Middle frontal gyrus (tissue), 1 donor: ENCODE measurements at regions not wholly inside any gene's neighbourhood (a gene's known extent, or its start where the extent isn't known, plus 50 kb on each side); places are given as distances from the start of the nearest gene placed in this dataset.
A peak's percentile ranks its signal among the peaks of the same experiment; 100 is the strongest.

ENCODE experiments used
- DNase-seq: peaks from one replicate; pipeline ENCODE4 v3.0.0-alpha.2; 2015; ENCODE audit warnings: low spot score; ENCODE audit errors: extremely low spot score

- DNase-seq: no peak
Observed at GRCh38 chr1:55597910-55598309, 382.7 kb upstream of the USP24 start.

- DNase-seq: no peak
Observed at GRCh38 chr1:55594701-55595100, 379.5 kb upstream of the USP24 start.

GRCh38 chr1:55593298-55593697 is 378.1 kb upstream of the USP24 start:
- no peak for DNase-seq

DNA sequence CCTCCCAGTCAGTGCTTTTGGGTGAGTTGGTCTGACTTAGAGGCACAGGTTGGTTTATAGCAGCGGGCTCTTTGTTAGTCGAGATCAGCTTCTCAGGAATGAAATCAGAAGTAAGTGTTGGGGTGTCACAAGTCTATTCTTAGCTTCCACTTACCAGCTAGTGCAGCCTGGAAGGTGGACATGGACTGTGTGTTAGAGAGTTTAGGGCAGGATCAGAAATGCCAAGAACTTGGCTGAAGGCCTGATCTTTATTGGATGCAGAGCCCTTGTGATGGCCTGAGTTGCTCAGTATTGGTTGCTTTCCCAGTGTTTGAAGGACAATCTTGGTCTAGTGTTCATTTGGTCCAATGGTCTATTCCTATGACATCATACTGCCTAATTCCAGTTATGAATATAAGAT is 377.0 kb upstream of the USP24 start:
- DNase-seq: no peak

- no peak for DNase-seq
Observed at GRCh38 chr1:55589671-55590297, 374.6 kb upstream of the USP24 start.

DNA sequence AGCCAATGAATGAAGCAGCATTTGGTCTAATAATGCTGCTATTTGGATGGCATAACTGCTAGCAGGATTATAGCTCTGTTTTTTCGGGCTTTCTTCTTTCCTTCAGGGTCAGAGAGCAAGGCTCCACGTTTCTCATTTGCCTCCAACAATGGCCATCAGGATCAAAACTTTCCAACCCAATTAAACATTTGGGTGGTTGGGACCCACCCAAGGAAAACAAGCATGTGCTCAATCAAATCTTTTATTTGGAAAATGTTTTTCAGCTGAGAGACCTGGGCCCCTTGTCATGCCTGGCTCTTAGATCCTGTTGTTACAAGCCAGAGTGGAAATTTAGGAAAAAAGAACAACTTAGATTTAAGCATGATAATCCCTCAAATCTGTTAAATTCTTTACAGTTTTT is 373.1 kb upstream of the USP24 start:
- no peak for DNase-seq

DNA sequence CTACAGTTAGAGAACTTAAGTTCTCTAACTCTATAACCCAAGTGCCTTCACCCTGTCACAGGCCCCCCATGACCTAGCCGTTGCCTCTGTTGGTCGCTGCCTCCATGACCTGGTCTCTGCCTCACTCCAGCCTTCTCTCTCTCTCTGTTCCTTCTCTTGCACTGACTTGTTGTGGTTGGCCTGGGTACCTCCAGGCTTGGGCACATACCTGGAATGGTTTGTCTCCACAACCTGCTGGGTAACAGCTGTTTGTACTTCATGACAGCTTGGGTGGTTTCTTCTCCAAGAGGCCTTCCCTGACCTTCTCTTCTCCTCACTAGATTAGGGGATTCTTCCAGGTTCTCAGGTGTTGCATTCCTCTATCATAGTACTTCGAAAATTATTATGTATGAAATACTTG is 371.6 kb upstream of the USP24 start:
- DNase-seq: no peak

- no peak for DNase-seq
Observed at GRCh38 chr1:55585402-55585792, 370.2 kb upstream of the USP24 start.

- peak; percentile 5 for DNase-seq
Observed at GRCh38 chr1:55584526-55585401, 369.6 kb upstream of the USP24 start.

- no peak for DNase-seq
Observed at GRCh38 chr1:55582084-55582483, 366.9 kb upstream of the USP24 start.

DNA sequence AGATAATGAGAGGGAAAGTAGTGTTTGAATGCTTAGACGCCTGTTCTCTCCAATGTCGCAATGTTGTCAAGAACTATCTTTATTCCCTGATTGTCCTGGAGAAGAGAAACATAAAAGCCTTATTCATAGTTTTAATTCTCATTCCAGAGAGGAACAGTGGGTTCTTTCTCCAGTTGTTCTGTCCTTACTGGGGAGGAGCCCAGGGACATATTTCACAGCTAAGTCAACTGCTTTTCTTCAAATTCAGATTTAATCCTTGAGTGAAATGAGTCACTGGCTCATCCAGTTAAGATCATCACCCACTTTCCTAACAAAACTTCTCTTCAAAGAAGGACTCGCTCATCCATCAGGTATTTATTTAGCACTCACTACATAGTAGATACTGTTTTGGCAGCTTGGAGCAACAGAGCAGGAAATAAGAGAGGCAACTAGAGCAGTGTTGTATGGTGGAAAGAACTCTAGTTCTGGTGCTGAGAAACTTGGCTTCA is 365.7 kb upstream of the USP24 start:
- DNase-seq: no peak

DNA sequence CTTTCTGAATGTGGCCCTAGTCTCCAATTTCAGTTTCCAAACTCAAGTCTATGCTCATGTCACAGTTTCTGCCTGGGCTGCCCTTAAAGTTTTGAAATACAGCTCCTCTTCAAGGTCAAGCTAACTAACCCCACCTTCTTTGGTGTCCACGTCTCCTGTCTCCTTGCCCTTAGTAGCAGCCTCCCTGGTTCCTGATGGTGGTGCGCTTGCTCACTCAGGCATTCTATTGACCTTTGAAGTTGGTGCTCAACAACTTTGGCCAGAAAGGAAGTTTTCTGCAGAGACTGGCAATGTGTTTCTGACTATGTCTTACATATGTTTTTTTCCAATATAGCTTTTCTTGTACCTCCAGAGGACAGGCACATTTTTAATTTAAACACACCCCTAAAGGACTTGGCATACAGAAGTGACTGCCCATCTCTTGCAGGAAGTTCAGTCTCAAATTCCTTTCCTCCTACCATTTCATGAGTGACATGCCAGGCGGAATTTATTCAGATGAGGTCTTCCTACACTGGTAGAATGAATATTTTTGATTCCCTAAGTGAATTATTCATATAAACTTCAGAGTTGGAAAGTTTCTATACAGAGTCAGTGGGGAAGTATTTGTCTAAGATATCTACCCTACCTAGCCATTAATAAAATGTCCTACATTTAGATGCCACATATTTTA is 364.3 kb upstream of the USP24 start:
- DNase-seq: no peak

DNA sequence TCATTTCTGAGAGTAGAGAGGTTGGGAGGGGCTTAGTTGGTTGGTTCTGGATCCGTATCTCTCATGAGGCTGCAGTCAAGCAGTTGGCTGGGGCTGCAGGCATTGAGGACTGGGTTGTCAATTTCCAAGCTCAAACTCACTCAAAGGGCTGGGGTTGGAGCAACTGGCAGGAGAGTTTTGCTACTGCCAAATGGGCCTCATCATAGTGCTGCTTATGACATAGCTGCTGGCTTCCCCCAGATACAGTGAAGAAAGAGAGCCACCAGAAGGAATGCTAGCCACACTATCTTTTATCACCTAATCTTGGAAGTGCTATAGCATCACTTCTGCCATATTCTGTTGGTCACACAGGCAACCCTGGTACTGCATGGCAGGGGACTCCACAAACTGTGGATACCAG is 363.5 kb upstream of the USP24 start:
- no peak for DNase-seq

GRCh38 chr1:55575571-55576279 is 360.6 kb upstream of the USP24 start:
- peak; percentile 29 for DNase-seq

- DNase-seq: no peak
Observed at GRCh38 chr1:55574691-55575225, 359.6 kb upstream of the USP24 start.

GRCh38 chr1:55572878-55573734 is 357.9 kb upstream of the USP24 start:
- no peak for DNase-seq

DNA sequence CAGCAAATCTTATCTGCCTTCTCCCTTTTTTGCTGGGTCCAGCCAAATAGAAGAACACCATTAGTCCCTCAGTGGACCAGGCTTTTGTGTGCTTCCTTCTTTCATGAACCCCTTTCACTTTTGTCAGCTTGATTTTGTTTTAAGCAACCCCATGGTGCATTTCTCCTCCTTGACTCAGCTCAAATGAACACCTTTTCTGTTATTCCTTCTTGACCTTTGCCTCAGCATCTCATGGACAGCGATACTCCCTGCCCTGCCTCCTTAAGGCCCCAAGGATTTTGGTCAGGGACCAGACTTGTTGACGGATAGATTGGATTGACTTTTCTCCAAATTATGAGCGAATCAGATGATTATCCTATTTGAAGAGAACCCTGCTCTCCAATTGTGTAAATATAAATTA is 356.6 kb upstream of the USP24 start:
- no peak for DNase-seq

DNA sequence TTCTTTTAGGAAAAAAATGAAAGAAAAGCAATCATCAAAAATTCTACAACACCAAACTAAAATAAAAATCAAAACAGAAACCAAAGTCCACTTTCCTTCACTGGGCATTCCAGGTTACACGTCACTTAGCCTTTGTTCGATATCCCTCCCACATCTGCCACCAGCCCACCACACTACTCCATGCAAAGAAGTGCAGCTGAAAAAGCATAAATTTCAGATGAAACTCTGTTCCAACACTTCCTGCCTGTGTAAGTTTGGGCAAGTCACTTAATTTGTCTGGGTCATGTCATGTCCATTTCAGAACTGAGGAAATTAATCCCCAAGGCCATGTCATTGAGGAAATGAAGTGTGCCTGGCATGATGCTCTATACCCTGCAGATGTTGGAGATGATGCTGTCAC is 354.3 kb upstream of the USP24 start:
- no peak for DNase-seq

- DNase-seq: no peak
Observed at GRCh38 chr1:55568732-55569131, 353.6 kb upstream of the USP24 start.

DNA sequence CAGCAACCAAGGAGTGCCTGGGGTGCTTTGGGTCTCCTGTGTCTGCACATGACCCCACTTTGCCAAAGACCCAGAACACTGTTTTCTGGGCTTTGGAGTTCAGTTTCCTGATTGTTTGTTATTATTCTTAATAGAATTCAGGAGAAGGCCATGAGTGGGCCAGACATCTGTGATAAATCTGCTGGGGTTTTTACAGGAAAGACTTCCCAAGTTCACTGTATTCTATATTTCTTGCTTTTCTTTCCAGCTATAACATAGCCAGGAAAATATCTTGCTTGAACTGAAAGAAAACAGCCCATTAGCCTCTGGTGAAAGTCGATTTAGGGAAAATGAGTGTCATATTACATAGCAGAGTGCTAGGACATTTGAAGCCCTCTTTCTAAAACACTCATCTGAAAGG is 345.1 kb upstream of the USP24 start:
- no peak for DNase-seq
